ENCODE measurements at regions not wholly inside any gene's neighbourhood (a gene's known extent, or its start where the extent isn't known, plus 50 kb on each side); places are given as distances from the start of the nearest gene placed in this dataset.

- Histone ChIP-seq H3K36me3 (ENCODE audit: control insufficient read depth, insufficient read depth, low read length) (no peaks in the 10 kb centered on the region), H3K9me3 (no peaks in the 10 kb centered on the region), H3K4me1 (no peaks in the 10 kb centered on the region), H3K4me3 (ENCODE audit: low read depth, low read length) (no peak overlapping the region), H3K27me3 (replicated peaks; ENCODE audit: control insufficient read depth, insufficient read depth, low read length) (no peaks in the 10 kb centered on the region)
- Mint-ChIP-seq H3K9me3 (ENCODE audit: unreplicated experiment) (no peaks in the 10 kb centered on the region), H3K27ac (ENCODE audit: unreplicated experiment) (no peak overlapping the region), H3K36me3 (ENCODE audit: insufficient read depth, unreplicated experiment) (no peaks in the 10 kb centered on the region), H3K27me3 (ENCODE audit: insufficient read depth, unreplicated experiment) (no peaks in the 10 kb centered on the region), H3K4me1 (ENCODE audit: low read depth, unreplicated experiment) (no peaks in the 10 kb centered on the region), H3K4me3 (ENCODE audit: unreplicated experiment) (no peak overlapping the region)
- TF ChIP-seq CTCF (IDR thresholded peaks at IDR 0.05; ENCODE audit: insufficient read depth in 1 of 2, low read depth in 1 of 2, low read length in 1 of 2, severe bottlenecking in 1 of 2, unreplicated experiment in 1 of 2) = no peak
- CTCF ChIA-PET = no interaction called here
- intact Hi-C loops (cut with micrococcal nuclease; ENCODE audit: unreplicated experiment) = no loop called here
- no peak for DNase-seq
- POLR2A ChIA-PET = no interaction called here
- no TSS peak for BruUV-seq (replicated peaks)
Measured at GRCh38 chr2:122741403-122741802, 986.0 kb downstream of the TSN start.

- Mint-ChIP-seq H3K27me3 (ENCODE audit: insufficient read depth, unreplicated experiment) (no peaks in the 10 kb centered on the region), H3K27ac (ENCODE audit: unreplicated experiment) (no peak overlapping the region), H3K4me1 (ENCODE audit: low read depth, unreplicated experiment) (no peaks in the 10 kb centered on the region), H3K36me3 (ENCODE audit: insufficient read depth, unreplicated experiment) (no peaks in the 10 kb centered on the region), H3K9me3 (ENCODE audit: unreplicated experiment) (no peaks in the 10 kb centered on the region), H3K4me3 (ENCODE audit: unreplicated experiment) (no peak overlapping the region)
- no TSS peak for BruUV-seq (replicated peaks)
- no peaks in the 10 kb centered on the region for H3K36me3 ChIP-seq (ENCODE audit: control insufficient read depth, insufficient read depth, low read length)
- POLR2A ChIA-PET = no interaction called here
- H3K4me3 ChIP-seq (ENCODE audit: low read depth, low read length) = no peak overlapping the region
- DNase-seq = no peak
- intact Hi-C loops (cut with micrococcal nuclease; ENCODE audit: unreplicated experiment) = no loop called here
- no peak for TF ChIP-seq CTCF (IDR thresholded peaks at IDR 0.05; ENCODE audit: insufficient read depth in 1 of 2, low read depth in 1 of 2, low read length in 1 of 2, severe bottlenecking in 1 of 2, unreplicated experiment in 1 of 2)
- CTCF ChIA-PET = no interaction called here
- no peaks in the 10 kb centered on the region for H3K9me3 ChIP-seq
- no peaks in the 10 kb centered on the region; the same call in 1 of the 2 replicates for H3K4me1 ChIP-seq
- no peaks in the 10 kb centered on the region for H3K27me3 ChIP-seq (replicated peaks; ENCODE audit: control insufficient read depth, insufficient read depth, low read length)
Measured at GRCh38 chr2:122743021-122743675, 987.7 kb downstream of the TSN start.

GRCh38 chr2:122745603-122746002, 990.2 kb downstream of the TSN start:
- intact Hi-C loops (cut with micrococcal nuclease; ENCODE audit: unreplicated experiment) = no loop called here
- no peaks in the 10 kb centered on the region; the same call in 1 of the 2 replicates for H3K4me1 ChIP-seq
- DNase-seq = no peak
- H3K9me3 ChIP-seq = no peaks in the 10 kb centered on the region
- Mint-ChIP-seq H3K36me3 (ENCODE audit: insufficient read depth, unreplicated experiment) (no peaks in the 10 kb centered on the region), H3K4me1 (ENCODE audit: low read depth, unreplicated experiment) (peaks cover 11% of the 10 kb centered on the region), H3K27me3 (ENCODE audit: insufficient read depth, unreplicated experiment) (no peaks in the 10 kb centered on the region), H3K27ac (ENCODE audit: unreplicated experiment) (no peak overlapping the region), H3K4me3 (ENCODE audit: unreplicated experiment) (no peak overlapping the region), H3K9me3 (ENCODE audit: unreplicated experiment) (no peaks in the 10 kb centered on the region)
- ChIA-PET CTCF (no interaction called here), POLR2A (no interaction called here)
- no peaks in the 10 kb centered on the region for H3K27me3 ChIP-seq (replicated peaks; ENCODE audit: control insufficient read depth, insufficient read depth, low read length)
- no peak for TF ChIP-seq CTCF (IDR thresholded peaks at IDR 0.05; ENCODE audit: insufficient read depth in 1 of 2, low read depth in 1 of 2, low read length in 1 of 2, severe bottlenecking in 1 of 2, unreplicated experiment in 1 of 2)
- no peak overlapping the region for H3K4me3 ChIP-seq (ENCODE audit: low read depth, low read length)
- BruUV-seq (replicated peaks) = no TSS peak
- no peaks in the 10 kb centered on the region for H3K36me3 ChIP-seq (ENCODE audit: control insufficient read depth, insufficient read depth, low read length)
